ENCODE measurements at regions not wholly inside any gene's neighbourhood (a gene's known extent, or its start where the extent isn't known, plus 50 kb on each side); places are given as distances from the start of the nearest gene placed in this dataset.

- TF ChIP-seq SUZ12 (IDR thresholded peaks at IDR 0.05; ENCODE audit: extremely low read depth, insufficient read depth, insufficient read length) (no peak), ZNF274 (IDR thresholded peaks at IDR 0.05; ENCODE audit: low read depth, low read length) (no peak), YY1 (IDR thresholded peaks at IDR 0.05; ENCODE audit: insufficient read depth, insufficient read length) (no peak)
Observed at GRCh38 chr2:60365556-60365955, 187.9 kb downstream of the BCL11A start.
